HG03159 (cell line): ENCODE measurements at regions not wholly inside any gene's neighbourhood (a gene's known extent, or its start where the extent isn't known, plus 50 kb on each side); places are given as distances from the start of the nearest gene placed in this dataset.

ENCODE experiments used
- ATAC-seq: cut with Tn5 transposase; IDR thresholded peaks from one replicate; pipeline ENCODE4 v1.9.1; 2021; ENCODE audit warnings: mild to moderate bottlenecking, moderate library complexity; ENCODE audit not compliant: unreplicated experiment

DNA sequence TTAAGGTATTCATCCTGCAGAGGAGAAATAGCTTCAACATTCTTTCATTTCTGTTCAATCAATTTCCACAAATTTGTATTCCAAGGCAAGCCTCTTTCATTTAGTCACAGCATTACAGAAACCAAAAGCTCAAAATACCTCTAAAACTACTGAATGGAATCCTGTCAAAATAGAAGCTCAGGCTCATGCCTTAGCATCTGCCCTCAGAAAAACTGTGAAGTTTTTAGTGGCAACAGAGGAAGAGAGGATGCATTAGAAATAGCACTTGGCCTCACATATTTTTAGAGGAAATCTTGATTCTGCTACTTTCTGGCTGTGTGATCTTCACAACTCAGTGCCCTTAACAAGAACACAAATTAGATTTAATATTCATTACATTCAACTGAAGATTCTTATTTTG, 69.1 kb upstream of the GALNT13 start:
- no peak for ATAC-seq

DNA sequence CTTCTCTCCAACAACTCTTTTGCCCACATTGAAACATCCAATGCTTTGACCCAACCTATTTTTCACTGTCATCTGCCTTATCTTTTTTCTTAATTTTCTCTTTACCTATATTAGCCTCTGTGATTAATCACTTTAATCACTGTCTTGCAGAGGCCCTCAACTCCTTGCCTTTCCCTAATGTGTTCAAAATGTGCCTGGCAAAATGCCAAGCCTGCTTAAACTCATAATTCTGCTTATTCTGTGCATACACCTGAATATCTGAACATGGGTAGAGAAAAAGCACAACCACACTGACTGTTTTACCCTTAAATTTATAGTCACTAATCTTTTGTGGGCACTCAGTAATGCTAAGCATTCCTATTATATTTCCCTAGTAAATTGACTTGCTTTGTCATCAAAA, 63.0 kb upstream of the GALNT13 start:
- no peak for ATAC-seq

DNA sequence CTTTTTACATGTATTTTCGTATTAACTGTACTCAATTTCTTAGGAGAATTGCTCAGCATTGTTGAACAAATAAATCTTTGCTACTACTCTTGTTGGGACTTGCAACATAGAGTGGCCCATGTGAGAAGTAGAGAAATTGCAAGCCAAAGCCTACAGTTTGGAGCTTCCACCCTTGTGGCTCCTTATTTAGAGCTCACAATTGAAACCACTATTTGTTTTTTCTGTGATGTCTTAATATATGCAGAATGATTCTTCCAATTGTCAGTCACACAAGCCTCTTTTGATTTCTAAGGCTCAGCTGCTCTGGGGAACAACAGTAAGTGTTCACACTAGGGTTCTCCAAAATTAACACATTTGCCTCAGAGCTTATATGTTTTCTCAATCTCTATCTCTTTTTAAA, 60.2 kb upstream of the GALNT13 start:
- no peak for ATAC-seq

DNA sequence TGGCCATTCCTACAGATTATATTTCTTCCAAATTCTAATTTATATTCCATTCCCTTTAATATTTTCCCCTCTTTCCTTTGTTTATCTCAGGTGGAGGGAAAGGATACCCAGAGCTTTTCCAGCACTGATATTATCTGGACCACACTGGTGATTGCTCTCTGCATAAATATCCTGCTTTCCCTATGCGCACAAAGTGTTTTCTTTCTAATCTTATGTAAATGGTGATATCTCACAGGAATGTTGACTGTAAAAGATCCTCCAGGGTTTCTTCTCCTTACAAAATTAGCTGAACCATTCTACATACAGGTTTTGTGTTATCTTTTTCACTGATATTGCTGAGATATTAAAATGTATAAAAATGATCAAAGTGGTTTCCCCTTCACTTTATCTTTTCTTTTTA, 59.1 kb upstream of the GALNT13 start:
- ATAC-seq = no peak

DNA sequence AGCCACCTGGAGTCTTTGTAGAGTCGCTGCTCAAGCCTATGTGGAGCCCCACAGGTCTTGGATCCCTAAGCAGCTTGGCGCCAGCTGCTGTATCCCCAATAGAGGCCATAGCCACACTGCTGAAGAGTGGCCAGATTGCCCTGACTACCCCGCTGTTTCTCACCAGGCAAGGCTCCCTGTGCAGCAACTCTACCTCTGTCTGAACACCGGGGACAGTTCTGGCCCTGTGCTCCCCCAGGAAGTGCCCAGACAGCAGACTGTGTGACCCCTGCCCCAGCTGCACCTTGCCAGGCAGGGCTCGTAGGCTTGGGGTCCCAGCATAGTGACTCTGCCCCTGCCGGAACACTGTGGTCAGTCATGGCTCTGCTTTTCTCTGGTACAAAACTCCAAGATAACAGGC, 53.5 kb upstream of the GALNT13 start:
- no peak for ATAC-seq

DNA sequence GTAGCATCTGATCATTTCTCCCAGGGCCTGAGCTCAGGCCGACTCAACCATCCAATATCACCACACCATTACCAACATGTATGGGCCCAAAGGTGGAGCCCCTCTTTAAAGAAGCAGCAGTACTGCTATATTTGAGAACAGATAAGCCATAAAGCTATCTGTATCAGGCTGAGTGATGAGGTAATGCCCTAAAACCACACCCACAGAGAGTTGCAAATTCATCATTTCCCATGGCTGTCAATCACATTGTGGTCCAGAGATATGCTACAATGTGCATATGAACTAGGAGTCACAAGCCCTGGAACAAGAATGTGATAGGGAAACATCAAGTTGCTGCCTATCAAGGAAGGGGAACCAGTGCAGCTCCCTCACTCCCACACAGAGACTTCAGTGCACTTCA, 52.6 kb upstream of the GALNT13 start:
- ATAC-seq = no peak

DNA sequence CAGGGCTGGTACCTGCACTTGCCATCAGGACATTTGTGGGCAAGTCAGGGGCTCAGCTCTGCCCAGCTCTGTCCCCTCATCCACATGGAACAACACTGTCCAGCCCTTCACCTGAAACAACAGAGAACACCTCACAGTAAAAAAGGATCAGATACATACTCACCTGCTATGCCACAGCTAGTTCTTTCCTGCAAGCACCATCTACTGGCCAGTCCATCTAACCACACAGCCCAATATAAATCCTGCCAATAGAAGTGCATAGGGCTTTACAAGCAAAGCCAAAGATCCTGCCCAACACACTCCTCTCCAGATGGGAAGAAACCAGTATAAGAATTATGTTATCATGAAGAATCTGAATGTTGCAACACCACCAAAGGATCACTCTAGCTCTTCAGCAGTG, 52.2 kb upstream of the GALNT13 start:
- no peak for ATAC-seq
